ENCODE measurements at regions not wholly inside any gene's neighbourhood (a gene's known extent, or its start where the extent isn't known, plus 50 kb on each side); places are given as distances from the start of the nearest gene placed in this dataset.

DNA sequence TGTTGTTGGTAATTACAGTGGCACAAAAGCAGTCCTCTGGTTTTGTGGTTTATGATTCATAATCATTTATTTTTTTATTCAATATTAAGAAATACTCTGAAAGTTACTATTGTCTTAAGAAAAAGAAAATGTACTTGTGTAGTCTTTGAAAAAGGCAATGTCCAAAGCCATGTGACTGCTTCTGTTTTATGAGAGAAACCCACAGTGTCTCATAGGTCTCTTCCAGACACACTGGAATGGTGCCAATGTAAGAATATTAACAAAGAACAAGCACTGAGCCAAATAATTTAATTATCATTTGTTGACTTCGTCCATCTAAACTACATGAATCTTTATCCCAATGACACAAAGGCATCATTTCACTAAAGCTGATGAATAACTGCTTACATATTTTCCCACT is 62.5 kb downstream of the RPRM start:
- Histone ChIP-seq H3K27ac (ENCODE audit: low read depth in 1 of 2, low read length in 2 of 2) (no peak overlapping the region), H3K36me3 (ENCODE audit: control insufficient read depth in 4 of 4, insufficient read depth in 3 of 4, low read depth in 1 of 4, low read length in 3 of 4) (no peaks in the 10 kb centered on the region), H3K27me3 (ENCODE audit: control insufficient read depth in 4 of 4, insufficient read depth in 4 of 4, low read length in 3 of 4) (no peaks in the 10 kb centered on the region), H3K9me3 (ENCODE audit: control insufficient read depth in 4 of 4, low read length in 3 of 4) (no peaks in the 10 kb centered on the region), H3K4me3 (ENCODE audit: low read depth in 1 of 3, low read length in 3 of 3) (no peak overlapping the region), H3K4me1 (ENCODE audit: control insufficient read depth in 4 of 4, insufficient read depth in 4 of 4, low read length in 3 of 4) (no peaks in the 10 kb centered on the region), H3K9ac (ENCODE audit: low read depth in 1 of 2, low read length in 2 of 2) (no peak overlapping the region)
- no peak for DNase-seq (ENCODE audit: low spot score)
- TF ChIP-seq SP1 (IDR thresholded peaks at IDR 0.05) (no peak), RAD21 (IDR thresholded peaks at IDR 0.05) (no peak), MAX (IDR thresholded peaks at IDR 0.05) (no peak), GABPA (IDR thresholded peaks at IDR 0.05 in 1 of 2, conservative IDR thresholded peaks at IDR 0.05 in 1 of 2) (no peak), FOXA2 (IDR thresholded peaks at IDR 0.05) (no peak), HNF4G (IDR thresholded peaks at IDR 0.05) (no peak), FOXA1 (IDR thresholded peaks at IDR 0.05) (no peak), EGR1 (IDR thresholded peaks at IDR 0.05; ENCODE audit: low read depth in 2 of 2) (no peak), RXRA (IDR thresholded peaks at IDR 0.05) (no peak), YY1 (IDR thresholded peaks at IDR 0.05) (no peak), NR2F2 (IDR thresholded peaks at IDR 0.05) (no peak), ZBTB33 (IDR thresholded peaks at IDR 0.05) (no peak), JUND (IDR thresholded peaks at IDR 0.05) (no peak), TAF1 (conservative IDR thresholded peaks at IDR 0.05) (no peak)
- TF ChIP-seq, protein P1, sequence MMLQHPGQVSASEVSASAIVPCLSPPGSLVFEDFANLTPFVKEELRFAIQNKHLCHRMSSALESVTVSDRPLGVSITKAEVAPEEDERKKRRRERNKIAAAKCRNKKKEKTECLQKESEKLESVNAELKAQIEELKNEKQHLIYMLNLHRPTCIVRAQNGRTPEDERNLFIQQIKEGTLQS (IDR thresholded peaks at IDR 0.05) = no peak
- TF ChIP-seq, protein P2, sequence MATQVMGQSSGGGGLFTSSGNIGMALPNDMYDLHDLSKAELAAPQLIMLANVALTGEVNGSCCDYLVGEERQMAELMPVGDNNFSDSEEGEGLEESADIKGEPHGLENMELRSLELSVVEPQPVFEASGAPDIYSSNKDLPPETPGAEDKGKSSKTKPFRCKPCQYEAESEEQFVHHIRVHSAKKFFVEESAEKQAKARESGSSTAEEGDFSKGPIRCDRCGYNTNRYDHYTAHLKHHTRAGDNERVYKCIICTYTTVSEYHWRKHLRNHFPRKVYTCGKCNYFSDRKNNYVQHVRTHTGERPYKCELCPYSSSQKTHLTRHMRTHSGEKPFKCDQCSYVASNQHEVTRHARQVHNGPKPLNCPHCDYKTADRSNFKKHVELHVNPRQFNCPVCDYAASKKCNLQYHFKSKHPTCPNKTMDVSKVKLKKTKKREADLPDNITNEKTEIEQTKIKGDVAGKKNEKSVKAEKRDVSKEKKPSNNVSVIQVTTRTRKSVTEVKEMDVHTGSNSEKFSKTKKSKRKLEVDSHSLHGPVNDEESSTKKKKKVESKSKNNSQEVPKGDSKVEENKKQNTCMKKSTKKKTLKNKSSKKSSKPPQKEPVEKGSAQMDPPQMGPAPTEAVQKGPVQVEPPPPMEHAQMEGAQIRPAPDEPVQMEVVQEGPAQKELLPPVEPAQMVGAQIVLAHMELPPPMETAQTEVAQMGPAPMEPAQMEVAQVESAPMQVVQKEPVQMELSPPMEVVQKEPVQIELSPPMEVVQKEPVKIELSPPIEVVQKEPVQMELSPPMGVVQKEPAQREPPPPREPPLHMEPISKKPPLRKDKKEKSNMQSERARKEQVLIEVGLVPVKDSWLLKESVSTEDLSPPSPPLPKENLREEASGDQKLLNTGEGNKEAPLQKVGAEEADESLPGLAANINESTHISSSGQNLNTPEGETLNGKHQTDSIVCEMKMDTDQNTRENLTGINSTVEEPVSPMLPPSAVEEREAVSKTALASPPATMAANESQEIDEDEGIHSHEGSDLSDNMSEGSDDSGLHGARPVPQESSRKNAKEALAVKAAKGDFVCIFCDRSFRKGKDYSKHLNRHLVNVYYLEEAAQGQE (IDR thresholded peaks at IDR 0.05) = no peak
- TF ChIP-seq, protein P3, sequence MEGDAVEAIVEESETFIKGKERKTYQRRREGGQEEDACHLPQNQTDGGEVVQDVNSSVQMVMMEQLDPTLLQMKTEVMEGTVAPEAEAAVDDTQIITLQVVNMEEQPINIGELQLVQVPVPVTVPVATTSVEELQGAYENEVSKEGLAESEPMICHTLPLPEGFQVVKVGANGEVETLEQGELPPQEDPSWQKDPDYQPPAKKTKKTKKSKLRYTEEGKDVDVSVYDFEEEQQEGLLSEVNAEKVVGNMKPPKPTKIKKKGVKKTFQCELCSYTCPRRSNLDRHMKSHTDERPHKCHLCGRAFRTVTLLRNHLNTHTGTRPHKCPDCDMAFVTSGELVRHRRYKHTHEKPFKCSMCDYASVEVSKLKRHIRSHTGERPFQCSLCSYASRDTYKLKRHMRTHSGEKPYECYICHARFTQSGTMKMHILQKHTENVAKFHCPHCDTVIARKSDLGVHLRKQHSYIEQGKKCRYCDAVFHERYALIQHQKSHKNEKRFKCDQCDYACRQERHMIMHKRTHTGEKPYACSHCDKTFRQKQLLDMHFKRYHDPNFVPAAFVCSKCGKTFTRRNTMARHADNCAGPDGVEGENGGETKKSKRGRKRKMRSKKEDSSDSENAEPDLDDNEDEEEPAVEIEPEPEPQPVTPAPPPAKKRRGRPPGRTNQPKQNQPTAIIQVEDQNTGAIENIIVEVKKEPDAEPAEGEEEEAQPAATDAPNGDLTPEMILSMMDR (IDR thresholded peaks at IDR 0.05; ENCODE audit: low read depth, low read length, missing input control) = no peak
- WGBS = 56% methylated on average over 1 of the region's 1 CpG

All from liver (tissue), 8 donors.